ENCODE measurements at regions not wholly inside any gene's neighbourhood (a gene's known extent, or its start where the extent isn't known, plus 50 kb on each side); places are given as distances from the start of the nearest gene placed in this dataset.

GRCh38 chr4:13970349-13970748 is 342.8 kb upstream of the BOD1L1 start:
- no peak overlapping the region for H3K4me3 Mint-ChIP-seq
- no peaks in the 10 kb centered on the region for H3K9me3 Mint-ChIP-seq

GRCh38 chr4:13977746-13978145 is 350.2 kb upstream of the BOD1L1 start:
- H3K27me3 Mint-ChIP-seq (ENCODE audit: low read depth): no peaks in the 10 kb centered on the region
- TF ChIP-seq CTCF (conservative IDR thresholded peaks at IDR 0.05): no peak
- peaks cover 10% of the 10 kb centered on the region for H3K9me3 Mint-ChIP-seq
- peaks cover 21% of the 10 kb centered on the region for H3K4me1 Mint-ChIP-seq
- DNase-seq (ENCODE audit: low read depth, low spot score): no peak
- H3K27ac Mint-ChIP-seq (ENCODE audit: unreplicated experiment): no peak overlapping the region
- no peak overlapping the region for H3K4me3 Mint-ChIP-seq
- H3K36me3 Mint-ChIP-seq (ENCODE audit: low read depth): peaks cover 9% of the 10 kb centered on the region

More at GRCh38 chr4:13970349-13970748, 342.8 kb upstream of the BOD1L1 start:
- Mint-ChIP-seq H3K27me3 (ENCODE audit: low read depth) (peaks cover 2% of the 10 kb centered on the region), H3K4me1 (peaks cover 32% of the 10 kb centered on the region), H3K36me3 (ENCODE audit: low read depth) (no peaks in the 10 kb centered on the region), H3K27ac (ENCODE audit: unreplicated experiment) (no peak overlapping the region)
- DNase-seq (ENCODE audit: low read depth, low spot score): no peak
- TF ChIP-seq CTCF (conservative IDR thresholded peaks at IDR 0.05): no peak

GRCh38 chr4:13980317-13981310 is 353.1 kb upstream of the BOD1L1 start:
- no peaks in the 10 kb centered on the region for H3K27me3 Mint-ChIP-seq (ENCODE audit: low read depth)
- H3K9me3 Mint-ChIP-seq: peaks cover 10% of the 10 kb centered on the region
- no peak for DNase-seq (ENCODE audit: low read depth, low spot score)
- TF ChIP-seq CTCF (conservative IDR thresholded peaks at IDR 0.05): no peak
- peaks cover 9% of the 10 kb centered on the region for H3K36me3 Mint-ChIP-seq (ENCODE audit: low read depth)
- H3K4me1 Mint-ChIP-seq: peaks cover 21% of the 10 kb centered on the region
- H3K27ac Mint-ChIP-seq (ENCODE audit: unreplicated experiment): peak overlapping the region; percentile 58
- no peak overlapping the region for H3K4me3 Mint-ChIP-seq

GRCh38 chr4:13981499-13981898 is 354.0 kb upstream of the BOD1L1 start:
- Mint-ChIP-seq H3K36me3 (ENCODE audit: low read depth) (peaks cover 5% of the 10 kb centered on the region), H3K27me3 (ENCODE audit: low read depth) (no peaks in the 10 kb centered on the region)
- TF ChIP-seq CTCF (conservative IDR thresholded peaks at IDR 0.05): no peak

GRCh38 chr4:13982010-13982409 is 354.5 kb upstream of the BOD1L1 start:
- Mint-ChIP-seq H3K36me3 (ENCODE audit: low read depth) (peaks cover 2% of the 10 kb centered on the region), H3K27me3 (ENCODE audit: low read depth) (no peaks in the 10 kb centered on the region), H3K4me3 (no peak overlapping the region), H3K27ac (ENCODE audit: unreplicated experiment) (no peak overlapping the region), H3K4me1 (peaks cover 21% of the 10 kb centered on the region), H3K9me3 (peaks cover 7% of the 10 kb centered on the region)
- TF ChIP-seq CTCF (conservative IDR thresholded peaks at IDR 0.05): no peak
- DNase-seq (ENCODE audit: low read depth, low spot score): no peak

More at GRCh38 chr4:13981499-13981898, 354.0 kb upstream of the BOD1L1 start:
- DNase-seq (ENCODE audit: low read depth, low spot score): no peak
- Mint-ChIP-seq H3K27ac (ENCODE audit: unreplicated experiment) (no peak overlapping the region), H3K9me3 (peaks cover 10% of the 10 kb centered on the region), H3K4me1 (peaks cover 21% of the 10 kb centered on the region), H3K4me3 (no peak overlapping the region)
